Islet of Langerhans (tissue), 1 donor: ENCODE measurements at regions not wholly inside any gene's neighbourhood (a gene's known extent, or its start where the extent isn't known, plus 50 kb on each side); places are given as distances from the start of the nearest gene placed in this dataset.
"Not testable (repeated sequence)": the region's sequence is repeated elsewhere in the genome, so short reads cannot be mapped to it uniquely, and the experiment has no call there.

Experiments used
- FAIRE-seq: peaks from one replicate; lab custom pipeline; 2011; peaks lifted over from hg19 to GRCh38; lab: Jason Lieb, UNC

DNA sequence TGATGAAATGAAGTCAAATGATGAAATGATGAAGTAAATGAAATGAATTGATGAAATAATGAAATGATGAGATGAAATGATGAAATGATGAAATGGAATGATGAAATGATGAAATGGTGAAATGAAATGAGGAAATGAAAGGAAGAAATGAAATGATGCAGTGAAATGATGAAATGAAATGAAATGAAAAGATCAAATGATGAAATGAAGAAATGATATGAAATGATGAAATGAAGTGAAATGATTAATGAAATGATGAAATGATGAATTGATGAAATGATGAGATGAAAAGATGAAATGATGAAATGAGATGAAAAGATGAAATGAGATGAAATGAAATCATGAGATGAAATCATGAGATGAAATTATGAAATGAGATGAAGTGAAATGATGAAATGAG lies 139.2 kb upstream of the ERV3-1 start:
- not testable (repeated sequence) for FAIRE-seq

GRCh38 chr7:65145008-65145407 lies 138.5 kb upstream of the ERV3-1 start:
- not testable (repeated sequence) for FAIRE-seq

- not testable (repeated sequence) for FAIRE-seq
Measured at GRCh38 chr7:65144557-65144956, 138.1 kb upstream of the ERV3-1 start.

- FAIRE-seq, result not testable (repeated sequence)
Measured at GRCh38 chr7:65144119-65144518, 137.6 kb upstream of the ERV3-1 start.

DNA sequence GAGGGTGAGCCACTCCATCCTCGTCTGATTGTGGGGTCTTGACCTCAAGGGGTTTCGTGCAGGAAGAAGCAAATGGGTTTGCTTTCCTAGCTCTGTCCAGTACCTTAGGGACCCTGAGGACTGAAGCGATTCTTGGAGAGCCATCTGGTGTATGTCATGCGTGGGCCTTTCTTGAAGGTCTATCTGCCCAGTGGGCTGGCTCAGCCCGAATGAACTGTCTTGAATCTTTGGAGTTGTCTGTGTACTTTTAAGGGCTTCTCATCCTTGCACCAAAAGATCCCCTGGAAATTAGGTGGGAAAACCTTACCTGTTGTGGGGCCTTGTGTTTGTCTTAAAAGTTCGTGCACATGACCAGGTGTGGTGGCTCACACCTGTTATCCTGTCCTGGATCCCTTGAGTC lies 135.4 kb upstream of the ERV3-1 start:
- FAIRE-seq, result not testable (repeated sequence)

DNA sequence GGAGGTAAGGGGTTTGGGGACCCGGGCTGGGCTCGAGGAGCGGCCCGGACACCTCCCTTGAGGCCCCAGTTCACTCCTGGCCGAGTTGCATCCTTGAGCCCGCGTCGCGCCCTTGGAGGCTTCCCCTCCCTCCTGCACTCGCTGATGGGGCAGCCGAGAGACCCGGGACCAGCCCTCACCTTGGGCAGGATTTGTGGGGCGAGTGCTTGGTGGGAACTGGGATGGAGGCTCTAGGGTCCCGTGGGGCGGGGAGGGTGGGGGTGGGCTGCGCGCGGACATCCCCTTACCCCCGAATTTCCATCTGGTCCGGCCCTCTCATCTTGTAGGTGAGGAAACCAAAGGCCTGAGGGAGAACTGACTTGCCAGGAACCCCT lies 134.9 kb upstream of the ERV3-1 start:
- FAIRE-seq, result not testable (repeated sequence)

- FAIRE-seq, result not testable (repeated sequence)
Measured at GRCh38 chr7:65140543-65141404, 134.3 kb upstream of the ERV3-1 start.

GRCh38 chr7:65136850-65137249 lies 130.4 kb upstream of the ERV3-1 start:
- FAIRE-seq, result not testable (repeated sequence)

- FAIRE-seq, result not testable (repeated sequence)
Measured at GRCh38 chr7:65133087-65133486, 126.6 kb upstream of the ERV3-1 start.

DNA sequence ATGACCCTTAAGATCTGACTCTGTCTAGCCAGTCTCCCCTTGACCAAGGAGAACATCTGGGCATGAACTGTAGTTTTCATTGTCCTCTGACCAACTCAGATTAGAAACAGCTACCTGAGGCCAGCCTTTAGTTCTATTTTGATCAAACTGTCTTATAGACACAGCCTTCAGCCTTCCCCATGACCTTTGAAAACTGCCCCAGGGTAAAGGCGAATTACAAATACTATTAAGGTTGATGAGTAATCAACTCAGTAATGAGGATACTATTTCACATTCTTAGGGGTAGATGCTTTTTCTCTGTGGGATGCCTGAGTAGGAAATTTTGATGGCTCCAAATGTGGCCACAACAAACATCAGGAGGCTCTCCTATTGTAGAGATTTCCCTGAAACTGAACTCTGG lies 125.8 kb upstream of the ERV3-1 start:
- FAIRE-seq, result not testable (repeated sequence)

GRCh38 chr7:65127364-65127763 lies 120.9 kb upstream of the ERV3-1 start:
- FAIRE-seq, result not testable (repeated sequence)

GRCh38 chr7:65124600-65124999 lies 118.1 kb upstream of the ERV3-1 start:
- FAIRE-seq, result not testable (repeated sequence)

GRCh38 chr7:65105650-65106203 lies 99.2 kb upstream of the ERV3-1 start:
- FAIRE-seq, result not testable (repeated sequence)

DNA sequence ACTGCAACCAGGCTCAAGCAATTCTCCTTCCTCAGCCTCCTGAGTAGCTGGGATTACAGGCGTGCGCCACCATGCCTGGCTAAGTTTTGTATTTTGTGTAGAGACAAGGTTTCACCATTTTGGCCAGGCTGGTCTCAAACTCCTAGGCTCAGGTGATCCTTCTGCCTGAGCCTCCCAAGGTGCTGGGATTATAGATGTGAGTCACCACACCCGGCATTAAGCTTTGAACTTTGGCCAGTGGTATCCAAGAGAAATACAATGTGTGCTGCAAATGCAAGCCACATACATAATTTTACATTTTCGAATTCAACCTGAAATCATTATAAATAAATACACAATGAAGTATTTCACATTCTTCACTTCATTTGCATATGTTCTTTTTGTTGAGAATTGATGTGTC lies 94.0 kb upstream of the ERV3-1 start:
- FAIRE-seq, result not testable (repeated sequence)

GRCh38 chr7:65081669-65082055 lies 75.2 kb upstream of the ERV3-1 start:
- FAIRE-seq, result not testable (repeated sequence)

GRCh38 chr7:65080799-65081668 lies 74.5 kb upstream of the ERV3-1 start:
- FAIRE-seq, result not testable (repeated sequence)

GRCh38 chr7:65074959-65075358 lies 68.5 kb upstream of the ERV3-1 start:
- not testable (repeated sequence) for FAIRE-seq

DNA sequence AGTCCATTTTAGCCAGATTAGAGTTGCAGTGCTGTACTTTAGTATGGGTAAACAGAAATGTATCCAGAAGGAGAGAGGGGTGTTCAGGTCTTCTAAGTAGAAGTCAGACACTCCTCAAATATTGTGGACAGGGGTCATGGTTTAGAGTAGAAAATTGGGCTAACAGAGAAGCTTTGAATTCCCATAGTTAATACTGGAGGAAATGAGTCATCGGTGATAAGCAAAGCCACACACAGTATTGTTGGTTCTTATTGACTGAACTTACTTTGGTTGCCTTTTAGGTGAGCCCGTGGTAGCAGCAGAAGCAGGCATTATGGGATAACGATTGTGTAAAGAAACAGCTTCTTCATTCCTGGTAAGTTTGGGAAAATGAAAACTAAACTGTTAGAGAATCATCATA lies 66.7 kb upstream of the ERV3-1 start:
- FAIRE-seq, result not testable (repeated sequence)

- not testable (repeated sequence) for FAIRE-seq
Measured at GRCh38 chr7:65071854-65072431, 65.5 kb upstream of the ERV3-1 start.

GRCh38 chr7:65069476-65069875 lies 63.0 kb upstream of the ERV3-1 start:
- FAIRE-seq, result not testable (repeated sequence)

- FAIRE-seq, result not testable (repeated sequence)
Measured at GRCh38 chr7:65062566-65062965, 56.1 kb upstream of the ERV3-1 start.

DNA sequence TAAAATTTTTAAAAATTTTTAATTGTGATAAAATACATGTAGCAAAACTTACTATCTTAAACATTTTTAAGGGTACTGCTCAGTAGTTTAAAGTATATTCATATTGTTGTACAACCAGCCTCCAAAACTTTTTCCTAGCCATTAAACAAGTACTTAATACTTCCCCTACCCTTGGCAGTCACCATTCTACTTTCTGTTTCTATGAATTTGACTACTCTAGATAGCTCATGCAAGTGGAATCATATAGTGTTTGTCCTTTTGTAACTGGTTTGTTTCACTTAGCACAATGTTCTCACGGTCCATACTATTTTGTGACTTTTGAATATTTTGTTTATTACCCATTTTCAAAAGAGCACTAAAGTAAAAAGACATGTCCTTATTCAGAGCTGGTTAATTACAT lies 52.8 kb upstream of the ERV3-1 start:
- FAIRE-seq, result not testable (repeated sequence)
